WTC11 (cell line): ENCODE measurements at regions not wholly inside any gene's neighbourhood (a gene's known extent, or its start where the extent isn't known, plus 50 kb on each side); places are given as distances from the start of the nearest gene placed in this dataset.

Experiments used
- ATAC-seq: fragments of 200-7000 bp; cut with Tn5 transposase; 2 replicates; pipeline ENCODE4 v1.10.0; 2021; ENCODE audit warnings: mild to moderate bottlenecking, moderate library complexity
- CTCF ChIA-PET: fragments of 300-600 bp; sonication (Branson Sonifier 250); formaldehyde crosslinking; loops from one replicate; lab custom pipeline; 2021; ENCODE audit warnings: antibody characterized with exemption; lab: Charles Lee
- POLR2A ChIA-PET: fragments of 350-600 bp; sonication (Branson Sonifier 250); formaldehyde crosslinking; loops from one replicate; lab custom pipeline; 2021; ENCODE audit warnings: antibody characterized with exemption; lab: Charles Lee
- DNase-seq: peaks from one replicate; pipeline ENCODE4 v3.0.0; 2021; ENCODE audit warnings: low spot score
- H3K27ac Mint-ChIP-seq: 2 replicates; pipeline ENCODE4 v1.8.0; 2021; ENCODE audit warnings: mixed read lengths
- H3K27me3 Mint-ChIP-seq: 2 replicates; pipeline ENCODE4 v1.8.0; 2021; ENCODE audit warnings: low read depth, mild to moderate bottlenecking, moderate library complexity, mixed read lengths
- H3K36me3 Mint-ChIP-seq: 2 replicates; pipeline ENCODE4 v1.8.0; 2021; ENCODE audit warnings: mixed read lengths
- H3K4me1 Mint-ChIP-seq: 2 replicates; pipeline ENCODE4 v1.8.0; 2022; ENCODE audit warnings: mixed read lengths
- H3K4me3 Mint-ChIP-seq: 2 replicates; pipeline ENCODE4 v1.8.0; 2021; ENCODE audit warnings: mild to moderate bottlenecking, moderate library complexity, mixed read lengths
- H3K9me3 Mint-ChIP-seq: 2 replicates; pipeline ENCODE4 v1.8.0; 2021; ENCODE audit warnings: mixed read lengths
- ATF1 ChIP-seq: sonication (generic); formaldehyde crosslinking; IDR thresholded peaks from 2 replicates; pipeline ENCODE4 v1.8.1; 2023; ENCODE audit warnings: mild to moderate bottlenecking, moderate library complexity, missing genetic modification reagents
- ATF6 ChIP-seq: sonication (generic); formaldehyde crosslinking; IDR thresholded peaks from 2 replicates; pipeline ENCODE4 v1.8.1; 2023; ENCODE audit warnings: mild to moderate bottlenecking, missing genetic modification reagents
- E2F1 ChIP-seq: sonication (generic); formaldehyde crosslinking; IDR thresholded peaks from 2 replicates; pipeline ENCODE4 v1.8.0; 2022; ENCODE audit warnings: mild to moderate bottlenecking, missing genetic modification reagents
- FOXK1 ChIP-seq: sonication (generic); formaldehyde crosslinking; IDR thresholded peaks from 2 replicates; pipeline ENCODE4 v1.8.0; 2022; ENCODE audit warnings: mild to moderate bottlenecking, moderate library complexity, missing genetic modification reagents
- JAZF1 ChIP-seq: fragments of 250-450 bp; sonication (Bioruptor Pico); IDR thresholded peaks from 2 replicates; pipeline ENCODE4 v1.9.0; 2021; ENCODE audit warnings: moderate library complexity, mild to moderate bottlenecking, inconsistent platforms
- NR2C2 ChIP-seq: sonication (generic); formaldehyde crosslinking; IDR thresholded peaks from 2 replicates; pipeline ENCODE4 v1.8.0; 2022; ENCODE audit warnings: mild to moderate bottlenecking, missing genetic modification reagents
- OVOL2 ChIP-seq: fragments of 250-450 bp; sonication (Bioruptor Pico); IDR thresholded peaks from 2 replicates; pipeline ENCODE4 v1.9.0; 2021; ENCODE audit warnings: mild to moderate bottlenecking, borderline replicate concordance
- PRRX2 ChIP-seq: fragments of 250-450 bp; sonication (Bioruptor Pico); IDR thresholded peaks from 2 replicates; pipeline ENCODE4 v1.8.0; 2021; ENCODE audit warnings: mild to moderate bottlenecking
- TEAD4 ChIP-seq: sonication (generic); formaldehyde crosslinking; IDR thresholded peaks from 2 replicates; pipeline ENCODE4 v1.8.0; 2022; ENCODE audit warnings: mild to moderate bottlenecking, missing genetic modification reagents
- ZMAT4 ChIP-seq: fragments of 250-450 bp; sonication (Bioruptor Pico); IDR thresholded peaks from 2 replicates; pipeline ENCODE4 v1.9.0; 2021; ENCODE audit warnings: mild to moderate bottlenecking
- ZNF138 ChIP-seq: sonication (generic); formaldehyde crosslinking; conservative IDR thresholded peaks from 2 replicates; pipeline ENCODE4 v1.8.1; 2022; ENCODE audit warnings: mild to moderate bottlenecking, moderate library complexity, missing genetic modification reagents
- ZNF232 ChIP-seq: sonication (generic); formaldehyde crosslinking; IDR thresholded peaks from 2 replicates; pipeline ENCODE4 v1.8.0; 2022; ENCODE audit warnings: mild to moderate bottlenecking, missing genetic modification reagents
- ZNF263 ChIP-seq: sonication (generic); formaldehyde crosslinking; IDR thresholded peaks from 2 replicates; pipeline ENCODE4 v1.8.1; 2022; ENCODE audit warnings: low read depth, mild to moderate bottlenecking, moderate library complexity, missing genetic modification reagents
- ZNF317 ChIP-seq: sonication (generic); formaldehyde crosslinking; IDR thresholded peaks from 2 replicates; pipeline ENCODE4 v1.8.1; 2023; ENCODE audit warnings: low read depth, mild to moderate bottlenecking, moderate library complexity, missing genetic modification reagents, borderline replicate concordance
- TF ChIP-seq, protein P1 (sequence below): sonication (generic); formaldehyde crosslinking; IDR thresholded peaks from 2 replicates; pipeline ENCODE4 v1.8.0; 2023; ENCODE audit warnings: missing genetic modification reagents, mild to moderate bottlenecking, borderline replicate concordance
- TF ChIP-seq, protein P2 (sequence below): sonication (generic); formaldehyde crosslinking; IDR thresholded peaks from 2 replicates; pipeline ENCODE4 v1.8.0; 2022; ENCODE audit warnings: missing genetic modification reagents

GRCh38 chr5:52712354-52712753, 75.4 kb upstream of the ITGA1 start:
- CTCF ChIA-PET = interaction anchor here (1.0 kb wide), 1 partner anchor 203 kb away, joined by 3 read pairs; no protein-coding TSS in a partner anchor
- no peak for DNase-seq
- Mint-ChIP-seq H3K9me3 (peaks cover 10% of the 10 kb centered on the region), H3K36me3 (peaks cover 8% of the 10 kb centered on the region), H3K27me3 (no peaks in the 10 kb centered on the region; the same call in 1 of the 2 replicates), H3K4me1 (no peaks in the 10 kb centered on the region), H3K4me3 (no peak overlapping the region), H3K27ac (no peak overlapping the region)
- ATAC-seq = no peak
- POLR2A ChIA-PET = no interaction called here
- TF ChIP-seq ATF1 (CRISPR knock-in tag) (no peak), ZNF263 (CRISPR knock-in tag) (no peak), FOXK1 (CRISPR knock-in tag) (no peak)
- TF ChIP-seq, protein P1, sequence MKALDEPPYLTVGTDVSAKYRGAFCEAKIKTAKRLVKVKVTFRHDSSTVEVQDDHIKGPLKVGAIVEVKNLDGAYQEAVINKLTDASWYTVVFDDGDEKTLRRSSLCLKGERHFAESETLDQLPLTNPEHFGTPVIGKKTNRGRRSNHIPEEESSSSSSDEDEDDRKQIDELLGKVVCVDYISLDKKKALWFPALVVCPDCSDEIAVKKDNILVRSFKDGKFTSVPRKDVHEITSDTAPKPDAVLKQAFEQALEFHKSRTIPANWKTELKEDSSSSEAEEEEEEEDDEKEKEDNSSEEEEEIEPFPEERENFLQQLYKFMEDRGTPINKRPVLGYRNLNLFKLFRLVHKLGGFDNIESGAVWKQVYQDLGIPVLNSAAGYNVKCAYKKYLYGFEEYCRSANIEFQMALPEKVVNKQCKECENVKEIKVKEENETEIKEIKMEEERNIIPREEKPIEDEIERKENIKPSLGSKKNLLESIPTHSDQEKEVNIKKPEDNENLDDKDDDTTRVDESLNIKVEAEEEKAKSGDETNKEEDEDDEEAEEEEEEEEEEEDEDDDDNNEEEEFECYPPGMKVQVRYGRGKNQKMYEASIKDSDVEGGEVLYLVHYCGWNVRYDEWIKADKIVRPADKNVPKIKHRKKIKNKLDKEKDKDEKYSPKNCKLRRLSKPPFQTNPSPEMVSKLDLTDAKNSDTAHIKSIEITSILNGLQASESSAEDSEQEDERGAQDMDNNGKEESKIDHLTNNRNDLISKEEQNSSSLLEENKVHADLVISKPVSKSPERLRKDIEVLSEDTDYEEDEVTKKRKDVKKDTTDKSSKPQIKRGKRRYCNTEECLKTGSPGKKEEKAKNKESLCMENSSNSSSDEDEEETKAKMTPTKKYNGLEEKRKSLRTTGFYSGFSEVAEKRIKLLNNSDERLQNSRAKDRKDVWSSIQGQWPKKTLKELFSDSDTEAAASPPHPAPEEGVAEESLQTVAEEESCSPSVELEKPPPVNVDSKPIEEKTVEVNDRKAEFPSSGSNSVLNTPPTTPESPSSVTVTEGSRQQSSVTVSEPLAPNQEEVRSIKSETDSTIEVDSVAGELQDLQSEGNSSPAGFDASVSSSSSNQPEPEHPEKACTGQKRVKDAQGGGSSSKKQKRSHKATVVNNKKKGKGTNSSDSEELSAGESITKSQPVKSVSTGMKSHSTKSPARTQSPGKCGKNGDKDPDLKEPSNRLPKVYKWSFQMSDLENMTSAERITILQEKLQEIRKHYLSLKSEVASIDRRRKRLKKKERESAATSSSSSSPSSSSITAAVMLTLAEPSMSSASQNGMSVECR (CRISPR knock-in tag) = no peak

- H3K27ac Mint-ChIP-seq = no peak overlapping the region
- peaks cover 2% of the 10 kb centered on the region for H3K36me3 Mint-ChIP-seq
- TF ChIP-seq OVOL2 (no peak), PRRX2 (CRISPR knock-in tag) (no peak), E2F1 (CRISPR knock-in tag) (no peak), TEAD4 (CRISPR knock-in tag) (no peak), ZNF138 (no peak), ZMAT4 (CRISPR knock-in tag) (no peak), JAZF1 (no peak), ATF6 (CRISPR knock-in tag) (no peak), NR2C2 (CRISPR knock-in tag) (no peak), ZNF317 (CRISPR knock-in tag) (no peak), ZNF232 (CRISPR knock-in tag) (no peak)
- TF ChIP-seq, protein P1 (CRISPR knock-in tag) = no peak
- TF ChIP-seq, protein P2, sequence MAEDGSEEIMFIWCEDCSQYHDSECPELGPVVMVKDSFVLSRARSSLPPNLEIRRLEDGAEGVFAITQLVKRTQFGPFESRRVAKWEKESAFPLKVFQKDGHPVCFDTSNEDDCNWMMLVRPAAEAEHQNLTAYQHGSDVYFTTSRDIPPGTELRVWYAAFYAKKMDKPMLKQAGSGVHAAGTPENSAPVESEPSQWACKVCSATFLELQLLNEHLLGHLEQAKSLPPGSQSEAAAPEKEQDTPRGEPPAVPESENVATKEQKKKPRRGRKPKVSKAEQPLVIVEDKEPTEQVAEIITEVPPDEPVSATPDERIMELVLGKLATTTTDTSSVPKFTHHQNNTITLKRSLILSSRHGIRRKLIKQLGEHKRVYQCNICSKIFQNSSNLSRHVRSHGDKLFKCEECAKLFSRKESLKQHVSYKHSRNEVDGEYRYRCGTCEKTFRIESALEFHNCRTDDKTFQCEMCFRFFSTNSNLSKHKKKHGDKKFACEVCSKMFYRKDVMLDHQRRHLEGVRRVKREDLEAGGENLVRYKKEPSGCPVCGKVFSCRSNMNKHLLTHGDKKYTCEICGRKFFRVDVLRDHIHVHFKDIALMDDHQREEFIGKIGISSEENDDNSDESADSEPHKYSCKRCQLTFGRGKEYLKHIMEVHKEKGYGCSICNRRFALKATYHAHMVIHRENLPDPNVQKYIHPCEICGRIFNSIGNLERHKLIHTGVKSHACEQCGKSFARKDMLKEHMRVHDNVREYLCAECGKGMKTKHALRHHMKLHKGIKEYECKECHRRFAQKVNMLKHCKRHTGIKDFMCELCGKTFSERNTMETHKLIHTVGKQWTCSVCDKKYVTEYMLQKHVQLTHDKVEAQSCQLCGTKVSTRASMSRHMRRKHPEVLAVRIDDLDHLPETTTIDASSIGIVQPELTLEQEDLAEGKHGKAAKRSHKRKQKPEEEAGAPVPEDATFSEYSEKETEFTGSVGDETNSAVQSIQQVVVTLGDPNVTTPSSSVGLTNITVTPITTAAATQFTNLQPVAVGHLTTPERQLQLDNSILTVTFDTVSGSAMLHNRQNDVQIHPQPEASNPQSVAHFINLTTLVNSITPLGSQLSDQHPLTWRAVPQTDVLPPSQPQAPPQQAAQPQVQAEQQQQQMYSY (CRISPR knock-in tag) = no peak
- peaks cover 4% of the 10 kb centered on the region for H3K4me1 Mint-ChIP-seq
- H3K9me3 Mint-ChIP-seq = peaks cover 14% of the 10 kb centered on the region
- ATAC-seq = no peak
- no peaks in the 10 kb centered on the region for H3K27me3 Mint-ChIP-seq
- POLR2A ChIA-PET = no interaction called here
- CTCF ChIA-PET = interaction anchor here (1.0 to 1.2 kb wide), 2 partner anchors 32 to 190 kb away, joined by 3 to 4 read pairs; no protein-coding TSS in a partner anchor
- no peak for DNase-seq
- H3K4me3 Mint-ChIP-seq = no peak overlapping the region
These were observed 62.5 kb upstream of the ITGA1 start for GRCh38 chr5:52725065-52725746.
